Ectodermal cell (in vitro differentiated cells): ENCODE measurements at regions not wholly inside any gene's neighbourhood (a gene's known extent, or its start where the extent isn't known, plus 50 kb on each side); places are given as distances from the start of the nearest gene placed in this dataset.

ENCODE experiments used
- H3K27ac ChIP-seq: 2 replicates; pipeline ENCODE4 v1.7.0; 2013; ENCODE audit warnings: mild to moderate bottlenecking, low read depth, low read length; ENCODE audit not compliant: insufficient read depth, poor library complexity, severe bottlenecking
- H3K27me3 ChIP-seq: 2 replicates; pipeline ENCODE4 v1.7.0; 2013; ENCODE audit warnings: mild to moderate bottlenecking, low read length; ENCODE audit not compliant: insufficient read depth, control insufficient read depth, poor library complexity, severe bottlenecking
- H3K36me3 ChIP-seq: one replicate; pipeline ENCODE4 v1.7.0; 2013; ENCODE audit warnings: low read length; ENCODE audit not compliant: control insufficient read depth, insufficient read depth
- H3K4me1 ChIP-seq: one replicate; pipeline ENCODE4 v1.7.0; 2013; ENCODE audit warnings: low read length; ENCODE audit not compliant: control insufficient read depth, insufficient read depth
- H3K4me3 ChIP-seq: 2 replicates; pipeline ENCODE4 v1.7.0; 2013; ENCODE audit warnings: low read depth, low read length, control low read depth; ENCODE audit not compliant: insufficient read depth
- H3K9me3 ChIP-seq: 2 replicates; pipeline ENCODE4 v1.7.0; 2013; ENCODE audit warnings: mild to moderate bottlenecking, low read length, moderate library complexity; ENCODE audit not compliant: control insufficient read depth
- whole genome bisulfite sequencing, 2 experiments: methylation state at CpG; one replicate each; pipeline ENCODE4 v1.1.7; 2013; ENCODE audit warnings: missing lambda C conversion rate in 2 of 2; 5-methylcytosine and 5-hydroxymethylcytosine counted together

- no peak overlapping the region for H3K27ac ChIP-seq
- no peaks in the 10 kb centered on the region for H3K4me1 ChIP-seq
- 93 to 94% methylated on average over 2 of the region's 2 CpGs for WGBS, 2 experiments
- no peaks in the 10 kb centered on the region for H3K27me3 ChIP-seq
- H3K4me3 ChIP-seq = no peak overlapping the region
- H3K9me3 ChIP-seq = no peaks in the 10 kb centered on the region
- H3K36me3 ChIP-seq = no peaks in the 10 kb centered on the region
Measured at GRCh38 chr14:85464135-85464895, 65.6 kb upstream of the FLRT2 start.

DNA sequence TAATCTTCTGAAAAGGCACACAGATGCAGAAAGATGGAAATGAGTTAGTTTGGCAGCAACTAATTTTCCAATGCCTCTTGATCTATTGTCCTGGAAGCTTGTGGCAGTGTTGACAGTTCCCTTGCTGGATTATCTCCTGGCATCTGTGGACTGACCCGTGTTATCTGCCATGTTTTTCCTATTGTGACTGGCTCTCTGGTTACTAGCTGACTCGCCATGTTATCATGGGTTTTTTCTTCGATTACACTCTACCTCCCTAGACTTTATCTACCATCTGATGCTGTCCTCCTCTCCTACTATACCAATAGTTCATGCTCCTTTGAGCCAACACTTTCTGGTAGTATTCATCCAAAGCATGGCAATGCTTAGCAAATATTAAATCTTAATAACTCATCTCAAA is 63.3 kb upstream of the FLRT2 start:
- Histone ChIP-seq H3K4me1 (no peaks in the 10 kb centered on the region), H3K36me3 (no peaks in the 10 kb centered on the region), H3K27me3 (no peaks in the 10 kb centered on the region), H3K9me3 (no peaks in the 10 kb centered on the region), H3K27ac (no peak overlapping the region), H3K4me3 (no peak overlapping the region)
- 89 to 91% methylated on average over 3 of the region's 3 CpGs for WGBS, 2 experiments

GRCh38 chr14:85468816-85469215 is 61.1 kb upstream of the FLRT2 start:
- WGBS, 2 experiments = 40 to 42% methylated on average over 2 of the region's 2 CpGs

DNA sequence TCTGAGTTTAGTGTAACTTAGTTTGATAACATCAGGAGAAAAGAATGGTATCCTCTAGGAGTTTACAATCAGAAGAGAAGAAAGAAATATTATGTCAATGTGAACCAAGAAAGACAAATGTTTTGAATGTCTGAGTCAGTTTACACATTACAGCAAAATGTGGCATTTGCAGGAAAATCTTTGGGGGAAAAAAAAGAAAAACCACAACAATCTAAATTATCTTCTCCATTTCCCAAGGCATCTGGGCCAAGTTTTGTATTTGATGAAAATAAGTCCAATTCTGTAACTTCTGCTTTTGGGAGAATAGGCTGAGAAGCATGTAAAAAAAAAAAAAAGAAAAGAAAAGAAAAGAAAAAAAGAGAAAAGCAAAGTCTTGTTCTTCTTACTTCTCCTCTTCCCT is 58.8 kb upstream of the FLRT2 start:
- Histone ChIP-seq H3K9me3 (no peaks in the 10 kb centered on the region), H3K4me3 (no peak overlapping the region), H3K27ac (no peak overlapping the region), H3K27me3 (no peaks in the 10 kb centered on the region), H3K36me3 (no peaks in the 10 kb centered on the region), H3K4me1 (no peaks in the 10 kb centered on the region)

More at GRCh38 chr14:85468816-85469215, 61.1 kb upstream of the FLRT2 start:
- Histone ChIP-seq H3K36me3 (no peaks in the 10 kb centered on the region), H3K9me3 (no peaks in the 10 kb centered on the region), H3K4me1 (no peaks in the 10 kb centered on the region), H3K27ac (no peak overlapping the region), H3K27me3 (no peaks in the 10 kb centered on the region), H3K4me3 (no peak overlapping the region)

- Histone ChIP-seq H3K4me1 (no peaks in the 10 kb centered on the region), H3K4me3 (no peak overlapping the region), H3K36me3 (no peaks in the 10 kb centered on the region), H3K27me3 (no peaks in the 10 kb centered on the region), H3K27ac (no peak overlapping the region), H3K9me3 (no peaks in the 10 kb centered on the region)
- 84 to 89% methylated on average over 4 of the region's 4 CpGs for WGBS, 2 experiments
Measured at GRCh38 chr14:85471744-85472143, 58.2 kb upstream of the FLRT2 start.

GRCh38 chr14:85474431-85474830 is 55.5 kb upstream of the FLRT2 start:
- Histone ChIP-seq H3K4me3 (no peak overlapping the region), H3K9me3 (no peaks in the 10 kb centered on the region), H3K4me1 (no peaks in the 10 kb centered on the region), H3K27me3 (no peaks in the 10 kb centered on the region), H3K27ac (no peak overlapping the region), H3K36me3 (no peaks in the 10 kb centered on the region)
- 100% methylated on average over 1 of the region's 2 CpGs for WGBS, 2 experiments

DNA sequence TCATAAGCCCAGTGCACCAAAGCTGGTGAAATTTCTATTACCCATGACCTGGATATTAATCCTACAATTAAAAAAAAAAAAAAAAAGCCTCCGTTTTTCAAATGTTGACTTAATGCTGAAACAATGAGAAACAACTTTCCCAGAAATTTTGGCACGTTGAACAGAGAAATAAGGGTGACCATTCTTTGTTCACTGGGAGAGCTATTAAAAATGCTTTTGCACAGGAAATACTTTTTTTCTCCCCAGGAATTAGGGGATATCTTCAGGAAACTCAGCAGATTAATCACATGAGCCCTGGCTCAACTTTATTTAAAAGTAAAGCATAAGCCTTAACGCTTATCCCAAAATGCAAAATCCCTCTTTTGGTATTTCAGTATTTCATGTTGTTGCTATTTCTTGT is 54.8 kb upstream of the FLRT2 start:
- Histone ChIP-seq H3K4me3 (no peak overlapping the region), H3K27me3 (no peaks in the 10 kb centered on the region), H3K36me3 (no peaks in the 10 kb centered on the region), H3K9me3 (no peaks in the 10 kb centered on the region), H3K4me1 (no peaks in the 10 kb centered on the region), H3K27ac (no peak overlapping the region)
- WGBS, 2 experiments = 92 to 96% methylated on average over 2 to 3 of the region's 3 CpGs

GRCh38 chr14:85479306-85479705 is 50.6 kb upstream of the FLRT2 start:
- Histone ChIP-seq H3K4me3 (no peak overlapping the region), H3K27me3 (no peaks in the 10 kb centered on the region), H3K9me3 (no peaks in the 10 kb centered on the region), H3K36me3 (no peaks in the 10 kb centered on the region), H3K27ac (no peak overlapping the region), H3K4me1 (no peaks in the 10 kb centered on the region)
- WGBS, 2 experiments = 93 to 94% methylated on average over 3 of the region's 3 CpGs

GRCh38 chr14:85479771-85480170 is 50.2 kb upstream of the FLRT2 start:
- Histone ChIP-seq H3K9me3 (no peaks in the 10 kb centered on the region), H3K27me3 (no peaks in the 10 kb centered on the region), H3K4me1 (no peaks in the 10 kb centered on the region), H3K27ac (no peak overlapping the region), H3K4me3 (no peak overlapping the region), H3K36me3 (no peaks in the 10 kb centered on the region)
- WGBS, 2 experiments = 93 to 97% methylated on average over 2 of the region's 2 CpGs
